Activated T-helper 17 cell treated with anti-CD3 and anti-CD28 coated beads, Interleukin-2, amount 50 U/mL, for 72 hours (primary cell): ENCODE measurements at regions not wholly inside any gene's neighbourhood (a gene's known extent, or its start where the extent isn't known, plus 50 kb on each side); places are given as distances from the start of the nearest gene placed in this dataset.
A peak's percentile ranks its signal among the peaks of the same experiment; 100 is the strongest.
"Not testable (repeated sequence)": the region's sequence is repeated elsewhere in the genome, so short reads cannot be mapped to it uniquely, and the experiment has no call there.

Experiments
- ATAC-seq: fragments of 150-1000 bp; cut with Tn5 transposase; replicated peaks from 2 replicates; pipeline ENCODE4 v1.10.0; 2021; ENCODE audit warnings: mild to moderate bottlenecking, moderate library complexity
- H3K27ac Mint-ChIP-seq: one replicate; pipeline ENCODE4 v1.8.0; 2022; ENCODE audit warnings: mixed read lengths
- H3K27me3 Mint-ChIP-seq: one replicate; pipeline ENCODE4 v1.8.0; 2022; ENCODE audit warnings: mixed read lengths
- H3K36me3 Mint-ChIP-seq: one replicate; pipeline ENCODE4 v1.8.0; 2022; ENCODE audit warnings: low read depth, mild to moderate bottlenecking, mixed read lengths
- H3K4me1 Mint-ChIP-seq: one replicate; pipeline ENCODE4 v1.8.0; 2022; ENCODE audit warnings: mixed read lengths
- H3K4me3 Mint-ChIP-seq: one replicate; pipeline ENCODE4 v1.8.0; 2022; ENCODE audit warnings: mild to moderate bottlenecking, mixed read lengths
- H3K9me3 Mint-ChIP-seq: one replicate; pipeline ENCODE4 v1.8.0; 2022; ENCODE audit warnings: mixed read lengths

GRCh38 chr10:58086763-58087150 lies 180.9 kb downstream of the IPMK start:
- Mint-ChIP-seq H3K4me1 (no peaks in the 10 kb centered on the region), H3K27ac (no peak overlapping the region), H3K27me3 (peaks cover 12% of the 10 kb centered on the region), H3K4me3 (no peak overlapping the region), H3K36me3 (no peaks in the 10 kb centered on the region), H3K9me3 (no peaks in the 10 kb centered on the region)
- ATAC-seq: no peak

- Mint-ChIP-seq H3K36me3 (no peaks in the 10 kb centered on the region), H3K9me3 (no peaks in the 10 kb centered on the region), H3K27ac (no peak overlapping the region), H3K4me3 (no peak overlapping the region), H3K4me1 (no peaks in the 10 kb centered on the region), H3K27me3 (peaks cover 14% of the 10 kb centered on the region)
- ATAC-seq: no peak
These were observed 181.4 kb downstream of the IPMK start for GRCh38 chr10:58086144-58086762.

- no peak overlapping the region for H3K27ac Mint-ChIP-seq
- no peaks in the 10 kb centered on the region for H3K36me3 Mint-ChIP-seq
- H3K9me3 Mint-ChIP-seq: no peaks in the 10 kb centered on the region
- peaks cover 7% of the 10 kb centered on the region for H3K27me3 Mint-ChIP-seq
- no peaks in the 10 kb centered on the region for H3K4me1 Mint-ChIP-seq
- ATAC-seq: no peak
- H3K4me3 Mint-ChIP-seq: no peak overlapping the region
These were observed 185.4 kb downstream of the IPMK start for GRCh38 chr10:58082248-58082647.

GRCh38 chr10:58081353-58081752 lies 186.3 kb downstream of the IPMK start:
- Mint-ChIP-seq H3K4me3 (no peak overlapping the region), H3K9me3 (no peaks in the 10 kb centered on the region), H3K36me3 (no peaks in the 10 kb centered on the region), H3K27me3 (peaks cover 7% of the 10 kb centered on the region), H3K27ac (no peak overlapping the region), H3K4me1 (no peaks in the 10 kb centered on the region)
- no peak for ATAC-seq

- no peak overlapping the region for H3K27ac Mint-ChIP-seq
- no peaks in the 10 kb centered on the region for H3K9me3 Mint-ChIP-seq
- ATAC-seq: no peak
- peaks cover 7% of the 10 kb centered on the region for H3K27me3 Mint-ChIP-seq
- H3K36me3 Mint-ChIP-seq: no peaks in the 10 kb centered on the region
- H3K4me3 Mint-ChIP-seq: no peak overlapping the region
- H3K4me1 Mint-ChIP-seq: no peaks in the 10 kb centered on the region
These were observed 188.2 kb downstream of the IPMK start for GRCh38 chr10:58079461-58079860.

GRCh38 chr10:58072634-58073033 lies 195.1 kb downstream of the IPMK start:
- no peaks in the 10 kb centered on the region for H3K36me3 Mint-ChIP-seq
- H3K27me3 Mint-ChIP-seq: peaks cover 5% of the 10 kb centered on the region
- H3K9me3 Mint-ChIP-seq: no peaks in the 10 kb centered on the region
- ATAC-seq: no peak
- H3K27ac Mint-ChIP-seq: no peak overlapping the region
- no peaks in the 10 kb centered on the region for H3K4me1 Mint-ChIP-seq
- H3K4me3 Mint-ChIP-seq: no peak overlapping the region

GRCh38 chr10:58070956-58071355 lies 196.7 kb downstream of the IPMK start:
- Mint-ChIP-seq H3K27me3 (peaks cover 11% of the 10 kb centered on the region), H3K4me3 (no peak overlapping the region), H3K36me3 (no peaks in the 10 kb centered on the region), H3K27ac (no peak overlapping the region), H3K4me1 (no peaks in the 10 kb centered on the region), H3K9me3 (no peaks in the 10 kb centered on the region)
- ATAC-seq: no peak

GRCh38 chr10:58068809-58069208 lies 198.9 kb downstream of the IPMK start:
- H3K27ac Mint-ChIP-seq: no peak overlapping the region
- H3K27me3 Mint-ChIP-seq: peaks cover 19% of the 10 kb centered on the region
- no peak overlapping the region for H3K4me3 Mint-ChIP-seq
- ATAC-seq: no peak
- no peaks in the 10 kb centered on the region for H3K4me1 Mint-ChIP-seq
- H3K36me3 Mint-ChIP-seq: no peaks in the 10 kb centered on the region
- H3K9me3 Mint-ChIP-seq: no peaks in the 10 kb centered on the region

GRCh38 chr10:58066979-58067378 lies 200.7 kb downstream of the IPMK start:
- Mint-ChIP-seq H3K4me1 (no peaks in the 10 kb centered on the region), H3K27ac (no peak overlapping the region), H3K4me3 (no peak overlapping the region), H3K9me3 (no peaks in the 10 kb centered on the region), H3K36me3 (no peaks in the 10 kb centered on the region), H3K27me3 (peaks cover 19% of the 10 kb centered on the region)
- ATAC-seq: no peak

GRCh38 chr10:58066126-58066525 lies 201.6 kb downstream of the IPMK start:
- Mint-ChIP-seq H3K4me1 (no peaks in the 10 kb centered on the region), H3K27me3 (peaks cover 22% of the 10 kb centered on the region), H3K9me3 (no peaks in the 10 kb centered on the region), H3K4me3 (no peak overlapping the region), H3K27ac (no peak overlapping the region), H3K36me3 (no peaks in the 10 kb centered on the region)
- no peak for ATAC-seq

GRCh38 chr10:58065529-58065815 lies 202.2 kb downstream of the IPMK start:
- no peaks in the 10 kb centered on the region for H3K4me1 Mint-ChIP-seq
- no peaks in the 10 kb centered on the region for H3K36me3 Mint-ChIP-seq
- no peak for ATAC-seq
- no peak overlapping the region for H3K4me3 Mint-ChIP-seq
- no peaks in the 10 kb centered on the region for H3K9me3 Mint-ChIP-seq
- H3K27me3 Mint-ChIP-seq: peaks cover 22% of the 10 kb centered on the region
- H3K27ac Mint-ChIP-seq: no peak overlapping the region

GRCh38 chr10:58064714-58065528 lies 202.8 kb downstream of the IPMK start:
- Mint-ChIP-seq H3K36me3 (no peaks in the 10 kb centered on the region), H3K9me3 (no peaks in the 10 kb centered on the region), H3K4me1 (no peaks in the 10 kb centered on the region), H3K27me3 (peaks cover 22% of the 10 kb centered on the region), H3K27ac (no peak overlapping the region), H3K4me3 (no peak overlapping the region)
- ATAC-seq: peak; percentile 28

- Mint-ChIP-seq H3K4me3 (no peak overlapping the region), H3K4me1 (no peaks in the 10 kb centered on the region), H3K27me3 (peaks cover 22% of the 10 kb centered on the region), H3K9me3 (no peaks in the 10 kb centered on the region), H3K36me3 (no peaks in the 10 kb centered on the region), H3K27ac (no peak overlapping the region)
- no peak for ATAC-seq
These were observed 203.7 kb downstream of the IPMK start for GRCh38 chr10:58063861-58064480.

- ATAC-seq, H3K9me3 Mint-ChIP-seq, H3K36me3 Mint-ChIP-seq: not testable (repeated sequence)
These were observed 209.0 kb downstream of the IPMK start for GRCh38 chr10:58058683-58059082.

GRCh38 chr10:58054881-58055280 lies 212.8 kb downstream of the IPMK start:
- Mint-ChIP-seq H3K9me3 (no peaks in the 10 kb centered on the region), H3K27me3 (no peaks in the 10 kb centered on the region), H3K36me3 (no peaks in the 10 kb centered on the region), H3K27ac (no peak overlapping the region), H3K4me1 (no peaks in the 10 kb centered on the region), H3K4me3 (no peak overlapping the region)
- ATAC-seq: no peak

More at GRCh38 chr10:58058683-58059082, 209.0 kb downstream of the IPMK start:
- H3K4me3 Mint-ChIP-seq, H3K27ac Mint-ChIP-seq, H3K27me3 Mint-ChIP-seq, H3K4me1 Mint-ChIP-seq: not testable (repeated sequence)
